Smooth muscle cell (in vitro differentiated cells): ENCODE measurements at regions not wholly inside any gene's neighbourhood (a gene's known extent, or its start where the extent isn't known, plus 50 kb on each side); places are given as distances from the start of the nearest gene placed in this dataset.

Source experiments
- DNase-seq: peaks from one replicate; lab custom pipeline; 2025; ENCODE audit not compliant: unreplicated experiment; lab: John Stamatoyannopoulos, UW
- H2AFZ ChIP-seq: fragments of 200-600 bp; sonication (generic); 2 replicates; pipeline ENCODE4 v1.6.0; 2016; ENCODE audit warnings: antibody characterized with exemption, low read depth, mild to moderate bottlenecking
- H3F3A ChIP-seq: fragments of 200-600 bp; sonication (generic); 2 replicates; pipeline ENCODE4 v1.6.0; 2017; ENCODE audit warnings: antibody characterized with exemption, low read depth
- H3K27ac ChIP-seq: fragments of 200-600 bp; sonication (generic); 2 replicates; pipeline ENCODE4 v1.5.1; 2016; ENCODE audit warnings: low read depth, mild to moderate bottlenecking
- H3K27me3 ChIP-seq: fragments of 200-600 bp; sonication (generic); 2 replicates; pipeline ENCODE4 v1.6.1; 2016; ENCODE audit warnings: low read depth, mild to moderate bottlenecking
- H3K36me3 ChIP-seq: fragments of 200-600 bp; sonication (generic); 2 replicates; pipeline ENCODE4 v1.5.1; 2016; ENCODE audit warnings: low read depth
- H3K4me1 ChIP-seq: fragments of 200-600 bp; sonication (generic); 2 replicates; pipeline ENCODE4 v1.5.1; 2016; ENCODE audit warnings: low read depth
- H3K4me2 ChIP-seq: fragments of 200-600 bp; sonication (generic); 2 replicates; pipeline ENCODE4 v1.6.0; 2016; ENCODE audit warnings: mild to moderate bottlenecking
- H3K4me3 ChIP-seq: fragments of 200-600 bp; sonication (generic); 2 replicates; pipeline ENCODE4 v1.5.1; 2016; ENCODE audit warnings: mild to moderate bottlenecking
- H3K79me2 ChIP-seq: fragments of 200-600 bp; sonication (generic); 2 replicates; pipeline ENCODE4 v1.6.0; 2016; ENCODE audit warnings: low read depth, mild to moderate bottlenecking
- H3K9ac ChIP-seq: fragments of 200-600 bp; sonication (generic); 2 replicates; pipeline ENCODE4 v1.6.0; 2016; ENCODE audit warnings: low read depth
- H3K9me3 ChIP-seq: fragments of 200-600 bp; sonication (generic); replicated peaks from 2 replicates; pipeline ENCODE4 v1.5.1; 2016; ENCODE audit warnings: low read depth
- H4K20me1 ChIP-seq: fragments of 200-600 bp; sonication (generic); 2 replicates; pipeline ENCODE4 v1.6.0; 2016; ENCODE audit warnings: low read depth
- WGBS: methylation state at CpG from one replicate; pipeline ENCODE4 v1.1.7; 2016; ENCODE audit warnings: low lambda C conversion rate; 5-methylcytosine and 5-hydroxymethylcytosine counted together
- TF ChIP-seq, protein P1 (sequence below): fragments of 200-600 bp; sonication (generic); IDR thresholded peaks from 2 replicates; pipeline ENCODE4 v1.5.1; 2017; ENCODE audit warnings: borderline replicate concordance, mild to moderate bottlenecking, antibody characterized with exemption; ENCODE audit not compliant: insufficient read depth, poor library complexity, severe bottlenecking

DNA sequence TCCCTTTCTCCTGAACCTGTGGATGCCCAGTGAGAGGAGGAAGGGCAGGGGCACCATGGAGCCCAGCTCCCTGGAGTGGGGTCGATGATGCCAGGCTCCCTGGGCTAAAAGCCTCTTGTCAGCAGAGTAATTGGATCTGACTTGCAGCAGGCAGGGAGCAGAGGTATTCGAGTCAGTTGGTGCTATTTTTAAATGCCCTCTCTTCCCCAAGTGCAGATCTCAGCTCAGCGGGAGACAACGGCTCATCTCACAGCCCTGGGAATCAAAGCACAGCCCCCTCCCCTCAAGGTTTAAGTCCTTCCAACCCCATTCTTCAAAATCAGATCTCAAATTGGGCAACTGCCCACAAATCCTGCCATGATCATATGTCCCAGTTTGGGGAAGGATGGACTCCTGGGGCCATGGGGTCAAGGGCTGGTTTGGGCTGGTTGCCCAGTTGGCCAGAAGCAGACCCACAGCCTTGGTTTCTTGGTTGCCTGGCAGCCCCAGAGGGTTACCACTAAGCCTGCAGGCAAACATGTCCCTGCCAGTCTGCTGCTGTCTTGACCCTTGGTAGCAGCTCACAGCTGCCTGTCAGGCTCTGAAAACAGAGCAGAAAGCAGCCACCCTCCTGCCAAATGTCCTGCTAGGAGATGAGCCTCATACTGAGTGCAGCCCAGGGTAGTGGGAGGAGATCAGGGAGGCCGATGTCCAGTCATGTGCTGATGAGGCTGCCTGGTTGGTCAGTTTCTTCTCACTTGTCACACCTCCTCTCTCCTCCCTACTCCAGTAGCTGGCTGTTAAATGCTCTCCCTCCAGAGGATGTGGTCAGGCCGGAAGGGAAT lies 244.9 kb downstream of the LOXHD1 start:
- TF ChIP-seq, protein P1, sequence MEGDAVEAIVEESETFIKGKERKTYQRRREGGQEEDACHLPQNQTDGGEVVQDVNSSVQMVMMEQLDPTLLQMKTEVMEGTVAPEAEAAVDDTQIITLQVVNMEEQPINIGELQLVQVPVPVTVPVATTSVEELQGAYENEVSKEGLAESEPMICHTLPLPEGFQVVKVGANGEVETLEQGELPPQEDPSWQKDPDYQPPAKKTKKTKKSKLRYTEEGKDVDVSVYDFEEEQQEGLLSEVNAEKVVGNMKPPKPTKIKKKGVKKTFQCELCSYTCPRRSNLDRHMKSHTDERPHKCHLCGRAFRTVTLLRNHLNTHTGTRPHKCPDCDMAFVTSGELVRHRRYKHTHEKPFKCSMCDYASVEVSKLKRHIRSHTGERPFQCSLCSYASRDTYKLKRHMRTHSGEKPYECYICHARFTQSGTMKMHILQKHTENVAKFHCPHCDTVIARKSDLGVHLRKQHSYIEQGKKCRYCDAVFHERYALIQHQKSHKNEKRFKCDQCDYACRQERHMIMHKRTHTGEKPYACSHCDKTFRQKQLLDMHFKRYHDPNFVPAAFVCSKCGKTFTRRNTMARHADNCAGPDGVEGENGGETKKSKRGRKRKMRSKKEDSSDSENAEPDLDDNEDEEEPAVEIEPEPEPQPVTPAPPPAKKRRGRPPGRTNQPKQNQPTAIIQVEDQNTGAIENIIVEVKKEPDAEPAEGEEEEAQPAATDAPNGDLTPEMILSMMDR, result no peak
- H3K36me3 ChIP-seq, result no peaks in the 10 kb centered on the region
- peaks cover 34% of the 10 kb centered on the region for H4K20me1 ChIP-seq
- no peak overlapping the region for H3K27ac ChIP-seq
- no peaks in the 10 kb centered on the region for H3K27me3 ChIP-seq
- no peak for DNase-seq
- H3K4me1 ChIP-seq, result peaks cover 22% of the 10 kb centered on the region
- no peaks in the 10 kb centered on the region for H3K79me2 ChIP-seq
- H3K9me3 ChIP-seq, result no peaks in the 10 kb centered on the region
- no peak overlapping the region for H2AFZ ChIP-seq
- H3K4me2 ChIP-seq, result no peak overlapping the region
- H3K9ac ChIP-seq, result no peak overlapping the region
- H3F3A ChIP-seq, result peaks cover 8% of the 10 kb centered on the region
- no peak overlapping the region for H3K4me3 ChIP-seq
- 32% methylated on average over 6 of the region's 6 CpGs for WGBS

DNA sequence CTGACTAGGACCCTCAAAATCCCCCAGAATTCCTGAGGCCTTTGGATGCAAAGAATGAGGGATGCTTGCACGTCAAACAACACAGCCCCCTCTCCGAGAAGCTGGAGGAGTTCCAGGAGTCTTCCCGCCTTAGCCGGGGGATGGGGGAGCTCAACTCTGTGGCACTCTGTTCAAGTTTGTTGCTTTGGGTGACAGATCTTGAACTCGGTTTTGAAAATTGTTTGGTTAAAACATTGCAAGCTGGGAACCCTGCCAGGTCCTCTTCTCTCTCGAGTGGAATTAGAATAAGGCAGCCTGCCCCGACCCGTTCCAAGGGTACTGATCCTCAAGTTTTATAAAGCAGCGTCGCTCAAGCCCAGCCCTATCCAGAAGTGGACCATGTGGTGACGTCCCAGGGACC lies 244.1 kb downstream of the LOXHD1 start:
- DNase-seq, result no peak
- TF ChIP-seq, protein P1, result no peak

DNA sequence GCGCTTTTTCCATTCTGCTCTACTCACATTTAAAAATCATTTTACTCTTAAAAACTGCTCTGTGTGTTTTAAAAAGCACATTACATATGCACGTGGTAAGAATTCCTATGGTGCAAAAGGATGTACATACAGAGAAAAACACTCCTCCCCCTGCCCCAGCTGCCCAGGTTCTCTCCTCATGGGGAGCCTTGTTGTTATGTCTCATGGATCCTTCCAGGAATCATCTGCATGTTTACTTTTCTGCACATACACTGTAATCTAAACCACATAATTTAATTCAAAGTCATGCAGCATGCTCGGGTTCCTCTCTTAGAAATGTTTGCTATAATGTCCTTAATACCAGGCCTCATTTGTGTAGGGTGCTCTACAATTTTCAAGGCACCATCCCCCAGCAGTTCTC lies 243.3 kb downstream of the LOXHD1 start:
- no peaks in the 10 kb centered on the region for H3K79me2 ChIP-seq
- H3F3A ChIP-seq, result peaks cover 8% of the 10 kb centered on the region
- no peak overlapping the region for H3K9ac ChIP-seq
- H3K27ac ChIP-seq, result no peak overlapping the region
- H3K9me3 ChIP-seq, result no peaks in the 10 kb centered on the region
- TF ChIP-seq, protein P1, result no peak
- WGBS, result 75% methylated on average over 3 of the region's 3 CpGs
- H3K27me3 ChIP-seq, result no peaks in the 10 kb centered on the region
- H3K36me3 ChIP-seq, result no peaks in the 10 kb centered on the region
- no peak overlapping the region for H3K4me3 ChIP-seq
- peaks cover 22% of the 10 kb centered on the region for H3K4me1 ChIP-seq
- no peak overlapping the region for H3K4me2 ChIP-seq
- H2AFZ ChIP-seq, result no peak overlapping the region
- H4K20me1 ChIP-seq, result peaks cover 24% of the 10 kb centered on the region
- DNase-seq, result no peak

More for the DNA sequence above, 244.1 kb downstream of the LOXHD1 start:
- no peaks in the 10 kb centered on the region for H3K36me3 ChIP-seq
- no peaks in the 10 kb centered on the region for H3K27me3 ChIP-seq
- H4K20me1 ChIP-seq, result peaks cover 30% of the 10 kb centered on the region
- 88% methylated on average over 11 of the region's 11 CpGs for WGBS
- H3K27ac ChIP-seq, result no peak overlapping the region
- H3F3A ChIP-seq, result peaks cover 8% of the 10 kb centered on the region
- H3K9ac ChIP-seq, result no peak overlapping the region
- H2AFZ ChIP-seq, result no peak overlapping the region
- H3K4me3 ChIP-seq, result no peak overlapping the region
- peaks cover 22% of the 10 kb centered on the region for H3K4me1 ChIP-seq
- H3K79me2 ChIP-seq, result no peaks in the 10 kb centered on the region
- H3K9me3 ChIP-seq, result no peaks in the 10 kb centered on the region
- no peak overlapping the region for H3K4me2 ChIP-seq

DNA sequence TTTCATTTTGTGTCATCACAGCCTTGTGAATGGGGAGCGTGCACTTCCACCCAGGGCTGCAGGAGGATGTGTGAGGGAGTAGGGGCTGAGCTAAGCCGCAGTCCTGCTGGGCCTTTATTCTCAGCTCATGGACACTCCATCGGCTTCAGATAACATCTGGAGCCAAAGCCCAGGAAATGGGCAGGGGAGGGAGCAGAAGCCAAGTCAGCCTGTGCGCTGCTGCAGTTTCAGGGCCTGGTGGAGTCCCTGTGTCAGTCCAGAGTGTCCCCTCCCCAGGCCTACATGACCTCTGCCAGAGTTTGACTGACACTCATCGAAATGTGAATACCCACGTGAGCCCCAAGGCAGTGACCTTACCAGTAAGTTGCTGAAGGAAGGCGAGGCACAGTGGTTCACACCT lies 242.2 kb downstream of the LOXHD1 start:
- no peak for DNase-seq
- H3K9ac ChIP-seq, result no peak overlapping the region
- peaks cover 8% of the 10 kb centered on the region for H3F3A ChIP-seq
- no peaks in the 10 kb centered on the region for H3K27me3 ChIP-seq
- H3K4me2 ChIP-seq, result no peak overlapping the region
- H3K9me3 ChIP-seq, result no peaks in the 10 kb centered on the region
- TF ChIP-seq, protein P1, result no peak
- H2AFZ ChIP-seq, result no peak overlapping the region
- WGBS, result 51% methylated on average over 7 of the region's 7 CpGs
- no peak overlapping the region for H3K4me3 ChIP-seq
- no peak overlapping the region for H3K27ac ChIP-seq
- no peaks in the 10 kb centered on the region for H3K36me3 ChIP-seq
- H3K79me2 ChIP-seq, result no peaks in the 10 kb centered on the region
- peaks cover 26% of the 10 kb centered on the region for H3K4me1 ChIP-seq
- peaks cover 14% of the 10 kb centered on the region for H4K20me1 ChIP-seq
